H1 (cell line): ENCODE measurements at regions not wholly inside any gene's neighbourhood (a gene's known extent, or its start where the extent isn't known, plus 50 kb on each side); places are given as distances from the start of the nearest gene placed in this dataset.

Experiments
- CTCF ChIA-PET: fragments of 300-600 bp; sonication (Branson Sonifier 250); formaldehyde crosslinking; loops from one replicate; lab custom pipeline; 2021; ENCODE audit not compliant: partially characterized antibody; lab: Charles Lee
- POLR2A ChIA-PET: fragments of 300-600 bp; sonication (Branson Sonifier 250); formaldehyde crosslinking; loops from one replicate; lab custom pipeline; 2021; ENCODE audit warnings: inconsistent platforms; ENCODE audit not compliant: partially characterized antibody; lab: Charles Lee
- DNase-seq, 2 experiments: peaks; one replicate each; pipeline versions ENCODE4 v3.0.0 to v3.0.0-alpha.2; 2010 to 2022; ENCODE audit warnings: low spot score in 2 of 2, low read depth in 1 of 2, mixed read lengths in 1 of 2
- FAIRE-seq: peaks from 2 replicates; lab custom pipeline; 2011; peaks lifted over from hg19 to GRCh38; lab: Jason Lieb, UNC
- H2AFZ ChIP-seq: 2 replicates; pipeline ENCODE4 v1.8.1; 2012; ENCODE audit warnings: low read length, inconsistent platforms
- H2AK5ac ChIP-seq: 2 replicates; pipeline ENCODE4 v1.6.1; 2013; ENCODE audit warnings: low read depth, low read length
- H2BK120ac ChIP-seq: replicated peaks from 2 replicates; pipeline ENCODE3; 2013; ENCODE audit warnings: low read depth, low read length, inconsistent platforms
- H2BK12ac ChIP-seq: 2 replicates; pipeline ENCODE4 v1.6.1; 2013; ENCODE audit warnings: low read depth, low read length
- H2BK15ac ChIP-seq: 2 replicates; pipeline ENCODE4 v1.6.1; 2013; ENCODE audit warnings: low read length
- H2BK20ac ChIP-seq: 2 replicates; pipeline ENCODE4 v1.6.1; 2013; ENCODE audit warnings: low read length
- H2BK5ac ChIP-seq: 2 replicates; pipeline ENCODE4 v1.6.1; 2013; ENCODE audit warnings: low read depth, low read length
- H3K14ac ChIP-seq: 2 replicates; pipeline ENCODE4 v1.6.1; 2013; ENCODE audit warnings: inconsistent platforms; ENCODE audit not compliant: insufficient read length
- H3K18ac ChIP-seq: 2 replicates; pipeline ENCODE4 v1.6.1; 2013; ENCODE audit warnings: low read length; ENCODE audit errors: extremely low read depth
- H3K23ac ChIP-seq: 2 replicates; pipeline ENCODE4 v1.6.1; 2013; ENCODE audit warnings: inconsistent platforms; ENCODE audit not compliant: insufficient read length
- H3K23me2 ChIP-seq: 2 replicates; pipeline ENCODE4 v1.6.1; 2013; ENCODE audit warnings: low read depth, low read length
- H3K27ac ChIP-seq: 2 replicates; pipeline ENCODE4 v1.6.1; 2011; ENCODE audit warnings: low read depth, low read length, inconsistent platforms
- H3K27me3 ChIP-seq, 4 experiments: replicated peaks in 1 of 4; 1 replicate in 1 of 4; 2 replicates in 3 of 4; pipeline versions ENCODE4 v1.6.1 to v1.8.1; 2011 to 2013; ENCODE audit warnings: low read length in 3 of 4, mild to moderate bottlenecking in 3 of 4, inconsistent platforms in 2 of 4, mixed read lengths in 2 of 4, moderate library complexity in 1 of 4; ENCODE audit not compliant: control insufficient read depth in 3 of 4, insufficient read depth in 3 of 4; ENCODE audit errors: extremely low read depth in 1 of 4
- H3K36me3 ChIP-seq, 4 experiments: 2 replicates each; pipeline versions ENCODE4 v1.6.1 to v1.8.1; 2011 to 2013; ENCODE audit warnings: mild to moderate bottlenecking in 4 of 4, low read length in 3 of 4, moderate library complexity in 2 of 4, control low read depth in 1 of 4, inconsistent platforms in 1 of 4; ENCODE audit not compliant: insufficient read depth in 4 of 4, control insufficient read depth in 2 of 4
- H3K4ac ChIP-seq: replicated peaks from 2 replicates; pipeline ENCODE3; 2013; ENCODE audit warnings: low read length, low read depth, mixed read lengths, inconsistent platforms; ENCODE audit not compliant: insufficient read length
- H3K4me1 ChIP-seq, 4 experiments: replicated peaks in 1 of 4; 1 replicate in 1 of 4; 2 replicates in 3 of 4; pipeline versions ENCODE4 v1.6.1 to v1.8.1; 2011 to 2013; ENCODE audit warnings: low read length in 3 of 4, inconsistent platforms in 2 of 4, mixed read lengths in 1 of 4; ENCODE audit not compliant: insufficient read depth in 4 of 4, control insufficient read depth in 3 of 4
- H3K4me2 ChIP-seq, 2 experiments: 2 replicates each; pipeline versions ENCODE4 v1.6.1 to v1.8.1; 2011 to 2013; ENCODE audit warnings: low read depth in 2 of 2, low read length in 2 of 2, control low read depth in 1 of 2, inconsistent platforms in 1 of 2, mild to moderate bottlenecking in 1 of 2; ENCODE audit not compliant: insufficient read depth in 1 of 2
- H3K4me3 ChIP-seq, 4 experiments: fragments of 200-600, 300-600 bp in 1 of 4; sonication (generic), shearing (Covaris generic), sonication (Bioruptor Twin) in 1 of 4; 2 replicates each; pipeline versions ENCODE4 v1.5.1 to v1.8.1; 2011 to 2016; ENCODE audit warnings: low read length in 4 of 4, low read depth in 3 of 4, control low read depth in 2 of 4, inconsistent platforms in 2 of 4, mild to moderate bottlenecking in 2 of 4, mixed read lengths in 1 of 4, moderate library complexity in 1 of 4; ENCODE audit not compliant: insufficient read depth in 2 of 4; ENCODE audit errors: extremely low read depth in 1 of 4
- H3K56ac ChIP-seq: replicated peaks from 2 replicates; pipeline ENCODE3; 2013; ENCODE audit warnings: low read depth, mild to moderate bottlenecking, mixed read lengths, low read length, inconsistent platforms; ENCODE audit not compliant: insufficient read length
- H3K79me1 ChIP-seq: 2 replicates; pipeline ENCODE4 v1.6.1; 2013; ENCODE audit warnings: low read depth, low read length, control low read depth
- H3K79me2 ChIP-seq, 2 experiments: 2 replicates each; pipeline versions ENCODE4 v1.6.1 to v1.8.1; 2012 to 2013; ENCODE audit warnings: low read length in 2 of 2, mild to moderate bottlenecking in 2 of 2, inconsistent platforms in 1 of 2; ENCODE audit not compliant: insufficient read depth in 2 of 2, control insufficient read depth in 1 of 2
- H3K9ac ChIP-seq, 4 experiments: replicated peaks in 1 of 4; 1 replicate in 1 of 4; 2 replicates in 3 of 4; pipeline versions ENCODE4 v1.6.1 to v1.8.1; 2011 to 2013; ENCODE audit warnings: low read depth in 3 of 4, low read length in 3 of 4, control low read depth in 2 of 4, mild to moderate bottlenecking in 2 of 4, moderate library complexity in 2 of 4, inconsistent platforms in 1 of 4; ENCODE audit errors: extremely low read depth in 1 of 4
- H3K9me3 ChIP-seq, 2 experiments: 2 replicates each; pipeline versions ENCODE4 v1.6.1 to v1.8.1; 2012 to 2013; ENCODE audit warnings: mild to moderate bottlenecking in 2 of 2, moderate library complexity in 2 of 2, control low read depth in 1 of 2, inconsistent platforms in 1 of 2, low read depth in 1 of 2, low read length in 1 of 2, mixed read lengths in 1 of 2; ENCODE audit not compliant: insufficient read depth in 2 of 2
- H4K20me1 ChIP-seq, 2 experiments: replicated peaks in 1 of 2; 2 replicates each; pipeline versions ENCODE3 to v1.8.1; 2011 to 2013; ENCODE audit warnings: inconsistent platforms in 2 of 2, low read length in 2 of 2, mild to moderate bottlenecking in 1 of 2; ENCODE audit not compliant: insufficient read depth in 2 of 2, control insufficient read depth in 1 of 2
- H4K5ac ChIP-seq: 2 replicates; pipeline ENCODE4 v1.6.1; 2013; ENCODE audit warnings: low read length, low read depth, mixed read lengths, inconsistent platforms; ENCODE audit not compliant: insufficient read length
- H4K8ac ChIP-seq: 2 replicates; pipeline ENCODE4 v1.8.0; 2013; ENCODE audit warnings: mild to moderate bottlenecking, moderate library complexity, low read length, inconsistent platforms; ENCODE audit not compliant: insufficient read depth; ENCODE audit errors: extremely low read depth
- H4K91ac ChIP-seq: replicated peaks from 2 replicates; pipeline ENCODE3; 2013; ENCODE audit warnings: low read length, mixed read lengths, inconsistent platforms; ENCODE audit not compliant: insufficient read length
- ASH2L ChIP-seq: fragments of 200-600, 300-600 bp; sonication (generic); IDR thresholded peaks from one replicate; pipeline ENCODE4 v1.7.1; 2017; ENCODE audit warnings: low read length
- CBX8 ChIP-seq: fragments of 300-800, 300-1000 bp; sonication (generic); IDR thresholded peaks from 2 replicates; pipeline ENCODE4 v1.7.1; 2016; ENCODE audit warnings: low read depth, low read length, borderline replicate concordance
- HDAC6 ChIP-seq: IDR thresholded peaks from one replicate; pipeline ENCODE4 v1.7.1; 2012; ENCODE audit warnings: low read depth, mild to moderate bottlenecking, inconsistent platforms, low read length, moderate library complexity
- JUN ChIP-seq: IDR thresholded peaks from 2 replicates; pipeline ENCODE4 v1.6.1; 2011; ENCODE audit warnings: low read depth, mild to moderate bottlenecking, improper control_type of control experiment, low read length
- KDM1A ChIP-seq: fragments of 200-600, 300-600 bp; sonication (generic); IDR thresholded peaks from 2 replicates; pipeline ENCODE4 v1.7.1; 2016; ENCODE audit warnings: mild to moderate bottlenecking, low read length, borderline replicate concordance
- MAFK ChIP-seq: IDR thresholded peaks from 2 replicates; pipeline ENCODE4 v1.6.1; 2012; ENCODE audit warnings: low read depth, mild to moderate bottlenecking, improper control_type of control experiment, low read length
- POLR2AphosphoS5 ChIP-seq: IDR thresholded peaks from 2 replicates; pipeline ENCODE4 v1.6.1; 2011; ENCODE audit warnings: low read depth, low read length
- RAD21 ChIP-seq, 2 experiments: IDR thresholded peaks in 1 of 2; conservative IDR thresholded peaks in 1 of 2; 2 replicates each; pipeline ENCODE4 v1.6.1; 2011; ENCODE audit warnings: low read depth in 2 of 2, low read length in 2 of 2, improper control_type of control experiment in 1 of 2, inconsistent platforms in 1 of 2, mild to moderate bottlenecking in 1 of 2, moderate library complexity in 1 of 2
- SP4 ChIP-seq: IDR thresholded peaks from 2 replicates; pipeline ENCODE4 v1.6.1; 2012; ENCODE audit warnings: low read length, inconsistent platforms
- TBP ChIP-seq: IDR thresholded peaks from 2 replicates; pipeline ENCODE4 v1.6.1; 2011; ENCODE audit warnings: low read depth, low read length, improper control_type of control experiment
- TF ChIP-seq, protein P1 (sequence below): IDR thresholded peaks from 2 replicates; pipeline ENCODE4 v1.6.1; 2012; ENCODE audit warnings: inconsistent platforms

GRCh38 chr9:115373710-115374045 is 255.7 kb upstream of the TNC start:
- Histone ChIP-seq H3K36me3 (no peaks in the 10 kb centered on the region), H3K9ac (no peak overlapping the region), H3K9me3 (no peaks in the 10 kb centered on the region), H3K4ac (no peak overlapping the region), H2BK20ac (no peak overlapping the region), H2AFZ (no peak overlapping the region), H3K27me3 (no peaks in the 10 kb centered on the region), H3K18ac (no peak overlapping the region), H2BK120ac (no peak overlapping the region), H4K20me1 (no peaks in the 10 kb centered on the region), H3K23ac (no peak overlapping the region), H2AK5ac (no peak overlapping the region), H4K91ac (no peak overlapping the region), H3K4me3 (no peak overlapping the region), H3K4me1 (no peaks in the 10 kb centered on the region), H3K56ac (no peak overlapping the region), H3K23me2 (no peaks in the 10 kb centered on the region; the same call in 1 of the 2 replicates), H4K5ac (no peak overlapping the region), H3K14ac (no peak overlapping the region), H2BK15ac (no peak overlapping the region), H3K79me2 (no peaks in the 10 kb centered on the region), H4K8ac (no peak overlapping the region), H3K79me1 (no peaks in the 10 kb centered on the region)
- CTCF ChIA-PET = interaction anchor here (0.7 kb wide), 1 partner anchor 9 kb away, joined by 4 read pairs; no protein-coding TSS in a partner anchor
- DNase-seq (no peak), FAIRE-seq (no peak)
- no peak for TF ChIP-seq POLR2AphosphoS5
- TF ChIP-seq TBP = no peak
- TF ChIP-seq MAFK = no peak
- no peak for TF ChIP-seq HDAC6
- no peak for TF ChIP-seq CBX8
- no peak for TF ChIP-seq SP4
- no peak for TF ChIP-seq RAD21 (IDR thresholded peaks at IDR 0.05 in 1 of 2, conservative IDR thresholded peaks at IDR 0.05 in 1 of 2; ENCODE audit: low read depth in 2 of 2, low read length in 2 of 2)
- no peak for TF ChIP-seq KDM1A
- no peak for TF ChIP-seq ASH2L
- TF ChIP-seq JUN = no peak
- TF ChIP-seq, protein P1, sequence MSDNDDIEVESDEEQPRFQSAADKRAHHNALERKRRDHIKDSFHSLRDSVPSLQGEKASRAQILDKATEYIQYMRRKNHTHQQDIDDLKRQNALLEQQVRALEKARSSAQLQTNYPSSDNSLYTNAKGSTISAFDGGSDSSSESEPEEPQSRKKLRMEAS = no peak
- TF ChIP-seq, all 59 proteins: peak for 0
- Histone ChIP-seq H2BK12ac (no peak overlapping the region), H3K27ac (no peak overlapping the region), H2BK5ac (no peak overlapping the region), H3K4me2 (no peak overlapping the region)
- POLR2A ChIA-PET = no interaction called here
